ENCODE measurements at regions not wholly inside any gene's neighbourhood (a gene's known extent, or its start where the extent isn't known, plus 50 kb on each side); places are given as distances from the start of the nearest gene placed in this dataset.

- DNase-seq (ENCODE audit: low read depth, low spot score): no peak
Measured at GRCh38 chr9:113646946-113647914, 183.7 kb downstream of the RGS3 start.

GRCh38 chr9:113648048-113648447, 184.5 kb downstream of the RGS3 start:
- no peak for DNase-seq (ENCODE audit: low read depth, low spot score)

- no peak for DNase-seq (ENCODE audit: low read depth, low spot score)
Measured at GRCh38 chr9:113648586-113648985, 185.1 kb downstream of the RGS3 start.

- DNase-seq (ENCODE audit: low read depth, low spot score): peak; percentile 48
Measured at GRCh38 chr9:113649054-113649453, 185.5 kb downstream of the RGS3 start.

- no peak for DNase-seq (ENCODE audit: low read depth, low spot score)
Measured at GRCh38 chr9:113649855-113650206, 186.3 kb downstream of the RGS3 start.

GRCh38 chr9:113650207-113651131, 186.9 kb downstream of the RGS3 start:
- no peak for DNase-seq (ENCODE audit: low read depth, low spot score)

- no peak for DNase-seq (ENCODE audit: low read depth, low spot score)
Measured at GRCh38 chr9:113651896-113652295, 188.4 kb downstream of the RGS3 start.

GRCh38 chr9:113652355-113653152, 189.0 kb downstream of the RGS3 start:
- no peak for DNase-seq (ENCODE audit: low read depth, low spot score)

- no peak for DNase-seq (ENCODE audit: low read depth, low spot score)
Measured at GRCh38 chr9:113653746-113654604, 190.4 kb downstream of the RGS3 start.

GRCh38 chr9:113654605-113655428, 191.3 kb downstream of the RGS3 start:
- DNase-seq (ENCODE audit: low read depth, low spot score): no peak

- DNase-seq (ENCODE audit: low read depth, low spot score): no peak
Measured at GRCh38 chr9:113656771-113657670, 193.5 kb downstream of the RGS3 start.

GRCh38 chr9:113657765-113658544, 194.4 kb downstream of the RGS3 start:
- peak; percentile 92 for DNase-seq (ENCODE audit: low read depth, low spot score)

GRCh38 chr9:113658545-113658895, 195.0 kb downstream of the RGS3 start:
- DNase-seq (ENCODE audit: low read depth, low spot score): no peak

- no peak for DNase-seq (ENCODE audit: low read depth, low spot score)
Measured at GRCh38 chr9:113659039-113659438, 195.5 kb downstream of the RGS3 start.

- DNase-seq (ENCODE audit: low read depth, low spot score): no peak
Measured at GRCh38 chr9:113659740-113660139, 196.2 kb downstream of the RGS3 start.

- no peak for DNase-seq (ENCODE audit: low read depth, low spot score)
Measured at GRCh38 chr9:113660196-113660595, 196.7 kb downstream of the RGS3 start.

GRCh38 chr9:113661074-113661473, 197.5 kb downstream of the RGS3 start:
- no peak for DNase-seq (ENCODE audit: low read depth, low spot score)

Measured in astrocyte of the hippocampus (primary cell).